ENCODE measurements at regions not wholly inside any gene's neighbourhood (a gene's known extent, or its start where the extent isn't known, plus 50 kb on each side); places are given as distances from the start of the nearest gene placed in this dataset.

GRCh38 chr13:90014038-90014437, 1333.4 kb upstream of the MIR17HG start:
- FAIRE-seq: no peak
- TF ChIP-seq POLR2A (IDR thresholded peaks at IDR 0.05; ENCODE audit: low read depth, low read length) (no peak), TAF1 (IDR thresholded peaks at IDR 0.05; ENCODE audit: borderline replicate concordance, low read depth, low read length) (no peak), POLR2AphosphoS5 (IDR thresholded peaks at IDR 0.05; ENCODE audit: low read depth, low read length) (no peak)

DNA sequence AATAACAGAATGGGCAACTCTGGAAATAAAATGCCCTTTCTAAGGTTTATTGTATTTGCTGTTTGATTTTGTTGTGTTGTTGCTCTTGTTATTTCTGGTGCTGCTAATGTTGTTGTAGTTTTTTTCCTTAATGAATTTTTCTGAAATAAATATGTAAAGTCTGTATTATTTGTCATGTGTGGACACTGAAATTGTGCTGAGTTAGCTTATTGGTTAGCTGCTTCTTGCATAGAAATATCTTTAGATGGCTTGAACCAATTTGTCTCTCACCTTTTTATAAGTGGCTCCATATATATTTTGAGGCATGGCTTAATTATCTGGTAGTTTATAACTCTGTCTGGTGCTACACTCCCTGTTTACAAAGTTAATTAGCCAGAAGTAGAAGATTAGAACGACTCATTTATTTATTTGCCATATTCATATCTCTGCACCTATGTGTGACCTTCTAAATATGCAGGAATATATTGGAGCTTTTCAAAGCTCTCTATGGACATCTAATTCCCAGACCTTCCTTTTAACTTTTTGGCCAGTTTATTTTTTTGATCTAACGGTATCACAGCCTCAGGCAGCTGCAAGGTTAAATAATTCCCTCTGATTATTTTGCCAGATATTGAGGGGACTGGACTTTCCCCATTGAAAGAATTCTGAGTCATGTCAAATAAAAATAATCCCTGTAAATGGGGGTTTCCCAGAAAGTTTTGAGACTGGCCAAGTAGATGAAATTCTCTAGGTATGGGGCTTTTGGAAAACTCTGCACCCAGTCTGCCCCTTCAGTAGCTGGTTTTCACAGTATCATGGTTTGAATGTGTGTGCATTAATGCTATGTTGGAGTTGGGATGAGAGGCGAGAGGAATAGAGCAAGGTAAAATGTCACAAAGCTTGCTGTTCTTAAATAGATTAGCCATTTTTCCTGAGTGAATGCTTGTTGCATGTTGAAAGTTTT, 1331.7 kb upstream of the MIR17HG start:
- FAIRE-seq: no peak
- DNase-seq (ENCODE audit: insufficient read length): no peak
- TF ChIP-seq POLR2A (IDR thresholded peaks at IDR 0.05; ENCODE audit: low read depth, low read length) (no peak), POLR2AphosphoS5 (IDR thresholded peaks at IDR 0.05; ENCODE audit: low read depth, low read length) (no peak), TAF1 (IDR thresholded peaks at IDR 0.05; ENCODE audit: borderline replicate concordance, low read depth, low read length) (no peak)

More at GRCh38 chr13:90014038-90014437, 1333.4 kb upstream of the MIR17HG start:
- DNase-seq (ENCODE audit: insufficient read length): no peak

- FAIRE-seq: no peak
- DNase-seq (ENCODE audit: insufficient read length): no peak
- TF ChIP-seq POLR2A (IDR thresholded peaks at IDR 0.05; ENCODE audit: low read depth, low read length) (no peak), TAF1 (IDR thresholded peaks at IDR 0.05; ENCODE audit: borderline replicate concordance, low read depth, low read length) (no peak), POLR2AphosphoS5 (IDR thresholded peaks at IDR 0.05; ENCODE audit: low read depth, low read length) (no peak)
Measured at GRCh38 chr13:90016688-90017087, 1330.8 kb upstream of the MIR17HG start.

DNA sequence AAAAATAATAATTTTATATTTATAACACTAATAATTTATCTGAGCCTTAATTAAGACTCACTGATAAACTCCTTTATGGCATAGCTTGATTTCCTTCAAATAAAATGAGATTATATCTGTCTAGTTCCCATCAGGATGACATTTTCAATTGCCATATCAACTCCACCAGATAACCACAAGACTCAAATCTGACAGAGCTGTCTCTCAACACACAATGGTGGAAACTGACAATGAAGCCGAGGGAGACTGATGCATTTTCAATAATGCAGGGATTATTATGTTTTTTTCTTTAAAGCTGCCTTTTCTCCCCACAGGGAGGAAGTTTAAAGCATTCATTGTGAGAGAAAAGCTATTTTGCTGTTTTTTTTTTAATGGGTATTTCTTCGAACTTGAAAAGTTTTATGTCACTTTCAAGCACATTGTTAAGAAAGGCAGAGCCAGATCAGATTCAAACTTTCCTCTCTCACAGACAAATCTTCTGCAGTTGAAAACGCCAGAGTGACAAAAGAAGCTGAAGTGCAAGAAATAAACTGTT, 1326.9 kb upstream of the MIR17HG start:
- DNase-seq (ENCODE audit: insufficient read length) (no peak), FAIRE-seq (no peak)
- TF ChIP-seq TAF1 (IDR thresholded peaks at IDR 0.05; ENCODE audit: borderline replicate concordance, low read depth, low read length) (no peak), POLR2AphosphoS5 (IDR thresholded peaks at IDR 0.05; ENCODE audit: low read depth, low read length) (no peak), POLR2A (IDR thresholded peaks at IDR 0.05; ENCODE audit: low read depth, low read length) (no peak)

GRCh38 chr13:90027409-90027808, 1320.1 kb upstream of the MIR17HG start:
- no peak for DNase-seq (ENCODE audit: insufficient read length)
- FAIRE-seq: no peak
- TF ChIP-seq POLR2AphosphoS5 (IDR thresholded peaks at IDR 0.05; ENCODE audit: low read depth, low read length) (no peak), TAF1 (IDR thresholded peaks at IDR 0.05; ENCODE audit: borderline replicate concordance, low read depth, low read length) (no peak), POLR2A (IDR thresholded peaks at IDR 0.05; ENCODE audit: low read depth, low read length) (no peak)

DNA sequence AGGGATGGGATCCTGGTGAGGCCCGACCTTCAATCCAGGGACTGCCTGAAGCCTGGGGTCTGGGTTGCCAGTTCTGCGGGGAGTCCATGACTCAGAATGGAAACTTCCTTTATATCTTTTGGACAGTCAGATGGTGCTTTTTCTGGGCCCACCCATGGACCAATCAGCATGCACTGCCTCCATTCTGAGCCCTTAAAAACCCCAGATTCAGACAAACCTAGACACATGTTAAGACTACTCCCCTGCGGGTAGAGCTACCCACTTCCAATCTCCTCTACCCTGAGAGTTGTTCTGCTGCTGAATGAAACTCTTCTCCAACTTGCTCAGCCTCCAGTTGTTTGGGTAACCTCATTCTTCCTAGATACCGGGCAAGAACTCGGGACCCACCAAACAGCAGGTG, 1315.2 kb upstream of the MIR17HG start:
- no peak for TF ChIP-seq TAF1 (IDR thresholded peaks at IDR 0.05; ENCODE audit: borderline replicate concordance, low read depth, low read length)
- no peak for FAIRE-seq

GRCh38 chr13:90032841-90033493, 1314.5 kb upstream of the MIR17HG start:
- DNase-seq (ENCODE audit: insufficient read length) (no peak), FAIRE-seq (no peak)
- TF ChIP-seq TAF1 (IDR thresholded peaks at IDR 0.05; ENCODE audit: borderline replicate concordance, low read depth, low read length): no peak
- TF ChIP-seq POLR2AphosphoS5 (IDR thresholded peaks at IDR 0.05; ENCODE audit: low read depth, low read length): no peak
- TF ChIP-seq POLR2A (IDR thresholded peaks at IDR 0.05; ENCODE audit: low read depth, low read length): no peak

More for the DNA sequence above, 1315.2 kb upstream of the MIR17HG start:
- DNase-seq (ENCODE audit: insufficient read length): no peak

DNA sequence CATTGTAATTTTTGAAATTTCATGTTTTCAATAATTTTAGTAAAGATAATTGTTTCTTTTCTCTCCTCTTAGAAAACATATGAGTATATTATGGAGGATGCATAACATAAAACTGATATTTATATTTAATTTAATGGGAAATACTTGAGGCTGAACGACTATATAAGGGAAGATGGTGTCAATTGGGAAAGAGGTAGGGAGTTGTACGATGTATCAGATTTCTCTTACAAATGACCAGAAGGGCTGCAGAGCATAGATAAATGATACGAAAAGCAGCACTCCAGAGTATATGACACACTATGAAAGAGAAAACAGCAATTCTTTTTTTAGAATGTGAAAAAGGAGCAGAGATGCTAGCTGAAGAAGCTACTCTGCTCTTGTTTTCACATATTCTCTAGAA, 1308.0 kb upstream of the MIR17HG start:
- no peak for FAIRE-seq
- no peak for TF ChIP-seq POLR2A (IDR thresholded peaks at IDR 0.05; ENCODE audit: low read depth, low read length)
- no peak for TF ChIP-seq POLR2AphosphoS5 (IDR thresholded peaks at IDR 0.05; ENCODE audit: low read depth, low read length)
- TF ChIP-seq TAF1 (IDR thresholded peaks at IDR 0.05; ENCODE audit: borderline replicate concordance, low read depth, low read length): no peak
- no peak for DNase-seq (ENCODE audit: insufficient read length)

DNA sequence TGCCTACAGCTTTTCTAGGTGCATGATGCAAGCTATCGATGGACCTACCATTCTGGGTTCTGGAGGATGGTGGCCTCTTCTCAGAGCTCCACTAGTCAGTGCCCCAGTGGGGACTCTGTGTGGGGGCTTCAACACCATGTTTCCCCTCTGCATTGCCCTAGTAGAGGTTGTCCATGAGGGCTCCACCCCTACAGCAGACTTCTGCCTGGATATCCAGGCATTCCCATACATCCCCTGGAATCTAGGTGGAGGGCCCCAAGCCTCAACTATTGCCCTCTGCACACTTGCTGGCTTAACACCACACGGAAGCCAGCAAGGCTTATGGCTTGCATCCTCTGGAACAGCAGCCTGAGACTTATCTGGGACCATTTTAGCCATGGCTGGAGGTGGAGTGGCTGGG, 1299.9 kb upstream of the MIR17HG start:
- FAIRE-seq (no peak), DNase-seq (ENCODE audit: insufficient read length) (no peak)

GRCh38 chr13:90049989-90050671, 1297.4 kb upstream of the MIR17HG start:
- FAIRE-seq: no peak
- TF ChIP-seq TAF1 (IDR thresholded peaks at IDR 0.05; ENCODE audit: borderline replicate concordance, low read depth, low read length): no peak
- TF ChIP-seq POLR2A (IDR thresholded peaks at IDR 0.05; ENCODE audit: low read depth, low read length): no peak
- TF ChIP-seq POLR2AphosphoS5 (IDR thresholded peaks at IDR 0.05; ENCODE audit: low read depth, low read length): no peak
- no peak for DNase-seq (ENCODE audit: insufficient read length)

More for the DNA sequence above, 1299.9 kb upstream of the MIR17HG start:
- TF ChIP-seq POLR2A (IDR thresholded peaks at IDR 0.05; ENCODE audit: low read depth, low read length) (no peak), POLR2AphosphoS5 (IDR thresholded peaks at IDR 0.05; ENCODE audit: low read depth, low read length) (no peak), TAF1 (IDR thresholded peaks at IDR 0.05; ENCODE audit: borderline replicate concordance, low read depth, low read length) (no peak)

DNA sequence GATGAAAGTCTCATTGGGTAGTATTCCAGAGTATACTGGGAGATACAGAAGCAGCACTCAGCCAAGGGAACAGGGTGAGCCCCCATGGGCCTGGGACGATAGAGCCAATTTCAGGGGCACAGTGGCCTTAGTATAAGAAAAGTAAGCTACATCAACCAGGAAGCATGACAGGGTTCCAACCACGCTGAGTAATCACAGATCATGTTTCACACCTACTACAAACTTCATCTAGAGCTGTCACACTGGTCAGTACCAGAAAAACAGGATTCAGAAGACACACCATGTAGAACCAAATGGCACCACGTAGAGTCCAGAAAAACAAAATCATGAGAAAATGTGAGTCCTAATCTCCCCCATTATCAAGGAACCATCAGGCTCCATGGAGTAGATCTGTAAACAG, 1292.4 kb upstream of the MIR17HG start:
- DNase-seq (ENCODE audit: insufficient read length): no peak
- TF ChIP-seq POLR2AphosphoS5 (IDR thresholded peaks at IDR 0.05; ENCODE audit: low read depth, low read length) (no peak), POLR2A (IDR thresholded peaks at IDR 0.05; ENCODE audit: low read depth, low read length) (no peak), TAF1 (IDR thresholded peaks at IDR 0.05; ENCODE audit: borderline replicate concordance, low read depth, low read length) (no peak)
- FAIRE-seq: no peak

Data from GM12892 (cell line).